HEK293T (cell line): ENCODE measurements at regions not wholly inside any gene's neighbourhood (a gene's known extent, or its start where the extent isn't known, plus 50 kb on each side); places are given as distances from the start of the nearest gene placed in this dataset.
"Not testable (repeated sequence)": the region's sequence is repeated elsewhere in the genome, so short reads cannot be mapped to it uniquely, and the experiment has no call there.

ENCODE experiments used
- CTCF ChIA-PET: fragments of 350-600 bp; formaldehyde crosslinking; extraction: SDS; loops from one replicate; lab custom pipeline; 2021; ENCODE audit warnings: antibody characterized with exemption, inconsistent platforms; lab: Yijun Ruan, JAX
- POLR2A ChIA-PET: fragments of 350-600 bp; formaldehyde crosslinking; extraction: SDS; loops from one replicate; lab custom pipeline; 2020; ENCODE audit warnings: antibody characterized with exemption, inconsistent platforms; lab: Yijun Ruan, JAX
- DNase-seq: peaks from one replicate; pipeline ENCODE4 v3.0.0; 2012; ENCODE audit warnings: mixed read lengths; ENCODE audit errors: extremely low spot score
- ARNT ChIP-seq: fragments of 450-650 bp; IDR thresholded peaks from 2 replicates; pipeline ENCODE4 v1.6.1; 2017; ENCODE audit warnings: mild to moderate bottlenecking
- BHLHE40 ChIP-seq: fragments of 450-650 bp; IDR thresholded peaks from 2 replicates; pipeline ENCODE4 v1.6.1; 2016; ENCODE audit warnings: mild to moderate bottlenecking, moderate library complexity, borderline replicate concordance
- CTBP1 ChIP-seq: fragments of 450-650 bp; IDR thresholded peaks from 2 replicates; pipeline ENCODE4 v1.6.1; 2016; ENCODE audit warnings: borderline replicate concordance
- ELF4 ChIP-seq: fragments of 450-650 bp; IDR thresholded peaks from 2 replicates; pipeline ENCODE4 v1.6.1; 2017; ENCODE audit warnings: antibody characterized with exemption
- FOXA1 ChIP-seq: fragments of 450-650 bp; IDR thresholded peaks from 2 replicates; pipeline ENCODE4 v1.6.1; 2016; ENCODE audit warnings: mild to moderate bottlenecking
- FOXK2 ChIP-seq: fragments of 450-650 bp; IDR thresholded peaks from 2 replicates; pipeline ENCODE4 v1.6.1; 2016; ENCODE audit warnings: mild to moderate bottlenecking
- FOXM1 ChIP-seq: fragments of 450-650 bp; IDR thresholded peaks from 2 replicates; pipeline ENCODE4 v1.6.1; 2017; ENCODE audit warnings: mild to moderate bottlenecking, borderline replicate concordance
- HDGF ChIP-seq: fragments of 450-650 bp; IDR thresholded peaks from 2 replicates; pipeline ENCODE4 v1.6.1; 2017; ENCODE audit warnings: antibody characterized with exemption, borderline replicate concordance
- L3MBTL2 ChIP-seq: fragments of 450-650 bp; conservative IDR thresholded peaks from 2 replicates; pipeline ENCODE4 v1.6.1; 2016; ENCODE audit warnings: mild to moderate bottlenecking
- LEF1 ChIP-seq: fragments of 450-650 bp; IDR thresholded peaks from 2 replicates; pipeline ENCODE4 v1.6.1; 2017; ENCODE audit warnings: mild to moderate bottlenecking, borderline replicate concordance
- NFRKB ChIP-seq: fragments of 450-650 bp; IDR thresholded peaks from 2 replicates; pipeline ENCODE4 v1.6.1; 2016; ENCODE audit warnings: mild to moderate bottlenecking, moderate library complexity
- SP1 ChIP-seq: fragments of 450-650 bp; IDR thresholded peaks from 2 replicates; pipeline ENCODE4 v1.6.1; 2017
- SUZ12 ChIP-seq: fragments of 450-650 bp; IDR thresholded peaks from 2 replicates; pipeline ENCODE4 v1.6.1; 2016; ENCODE audit warnings: mild to moderate bottlenecking
- TARDBP ChIP-seq: fragments of 450-650 bp; IDR thresholded peaks from 2 replicates; pipeline ENCODE4 v1.6.1; 2016
- ZNF384 ChIP-seq: fragments of 450-650 bp; IDR thresholded peaks from 2 replicates; pipeline ENCODE4 v1.6.1; 2016
- TF ChIP-seq, protein P1 (sequence below): fragments of 450-650 bp; IDR thresholded peaks from 2 replicates; pipeline ENCODE4 v1.6.1; 2016

DNA sequence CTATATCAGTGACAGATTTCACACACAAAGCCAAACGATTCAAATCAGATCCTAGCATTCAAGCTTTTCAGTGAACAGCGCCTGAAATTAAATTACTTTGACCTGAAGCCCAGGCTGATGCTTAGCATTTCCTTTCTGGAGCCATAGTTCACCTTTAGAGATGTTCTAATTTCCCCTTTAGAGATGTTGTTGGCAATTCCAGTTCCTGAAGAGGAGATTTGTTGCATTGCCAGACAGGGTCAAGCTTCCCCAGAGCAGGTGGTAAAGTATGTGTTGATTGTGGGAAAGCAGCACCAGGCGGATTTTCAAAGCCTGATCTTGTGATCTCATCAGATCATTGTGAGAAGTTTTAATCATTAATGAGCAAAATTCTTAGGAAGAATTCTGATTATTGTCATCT, 609.8 kb upstream of the KLF12 start:
- ChIA-PET CTCF (no interaction called here), POLR2A (no interaction called here)
- no peak for TF ChIP-seq SUZ12
- TF ChIP-seq ARNT: no peak
- no peak for TF ChIP-seq HDGF
- no peak for TF ChIP-seq ELF4
- no peak for TF ChIP-seq TARDBP
- no peak for TF ChIP-seq FOXA1
- TF ChIP-seq, protein P1, sequence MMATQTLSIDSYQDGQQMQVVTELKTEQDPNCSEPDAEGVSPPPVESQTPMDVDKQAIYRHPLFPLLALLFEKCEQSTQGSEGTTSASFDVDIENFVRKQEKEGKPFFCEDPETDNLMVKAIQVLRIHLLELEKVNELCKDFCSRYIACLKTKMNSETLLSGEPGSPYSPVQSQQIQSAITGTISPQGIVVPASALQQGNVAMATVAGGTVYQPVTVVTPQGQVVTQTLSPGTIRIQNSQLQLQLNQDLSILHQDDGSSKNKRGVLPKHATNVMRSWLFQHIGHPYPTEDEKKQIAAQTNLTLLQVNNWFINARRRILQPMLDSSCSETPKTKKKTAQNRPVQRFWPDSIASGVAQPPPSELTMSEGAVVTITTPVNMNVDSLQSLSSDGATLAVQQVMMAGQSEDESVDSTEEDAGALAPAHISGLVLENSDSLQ: no peak
- TF ChIP-seq NFRKB: no peak
- TF ChIP-seq SP1: no peak
- TF ChIP-seq FOXM1: no peak
- no peak for TF ChIP-seq ZNF384
- TF ChIP-seq CTBP1: no peak
- TF ChIP-seq L3MBTL2: no peak
- TF ChIP-seq BHLHE40: no peak
- TF ChIP-seq LEF1: no peak
- TF ChIP-seq FOXK2: no peak
- no peak for DNase-seq

DNA sequence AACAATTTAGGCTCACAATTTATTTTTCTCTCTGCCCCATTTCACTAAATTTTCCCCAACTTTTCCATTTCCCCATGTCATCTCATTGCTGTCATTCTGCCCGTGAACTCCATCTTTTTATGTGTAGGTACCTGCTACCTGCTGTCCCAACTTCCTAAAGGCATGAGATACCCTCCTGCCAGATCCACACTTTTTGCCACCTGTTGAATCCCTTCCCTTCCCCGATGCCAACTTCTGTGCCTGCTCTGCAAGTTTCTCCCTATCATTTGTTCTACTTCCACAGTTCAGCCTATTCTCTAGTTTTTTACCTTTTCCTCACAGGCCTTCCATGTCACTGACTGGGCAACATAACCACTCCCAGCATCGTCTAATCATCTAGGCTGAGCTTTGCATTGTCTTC, 607.5 kb upstream of the KLF12 start:
- TF ChIP-seq L3MBTL2: no peak
- TF ChIP-seq BHLHE40: no peak
- TF ChIP-seq SP1: no peak
- TF ChIP-seq FOXM1: no peak
- TF ChIP-seq ZNF384: no peak
- TF ChIP-seq, protein P1: no peak
- no peak for TF ChIP-seq FOXA1
- TF ChIP-seq SUZ12: no peak
- no peak for TF ChIP-seq ARNT
- no peak for TF ChIP-seq LEF1
- no peak for TF ChIP-seq CTBP1
- no peak for TF ChIP-seq ELF4
- TF ChIP-seq FOXK2: no peak
- no peak for TF ChIP-seq TARDBP
- no peak for TF ChIP-seq HDGF
- POLR2A ChIA-PET: no interaction called here
- CTCF ChIA-PET: interaction anchor here (0.6 kb wide), 1 partner anchor 25 kb away, joined by 3 read pairs; no protein-coding TSS in a partner anchor
- no peak for DNase-seq

DNA sequence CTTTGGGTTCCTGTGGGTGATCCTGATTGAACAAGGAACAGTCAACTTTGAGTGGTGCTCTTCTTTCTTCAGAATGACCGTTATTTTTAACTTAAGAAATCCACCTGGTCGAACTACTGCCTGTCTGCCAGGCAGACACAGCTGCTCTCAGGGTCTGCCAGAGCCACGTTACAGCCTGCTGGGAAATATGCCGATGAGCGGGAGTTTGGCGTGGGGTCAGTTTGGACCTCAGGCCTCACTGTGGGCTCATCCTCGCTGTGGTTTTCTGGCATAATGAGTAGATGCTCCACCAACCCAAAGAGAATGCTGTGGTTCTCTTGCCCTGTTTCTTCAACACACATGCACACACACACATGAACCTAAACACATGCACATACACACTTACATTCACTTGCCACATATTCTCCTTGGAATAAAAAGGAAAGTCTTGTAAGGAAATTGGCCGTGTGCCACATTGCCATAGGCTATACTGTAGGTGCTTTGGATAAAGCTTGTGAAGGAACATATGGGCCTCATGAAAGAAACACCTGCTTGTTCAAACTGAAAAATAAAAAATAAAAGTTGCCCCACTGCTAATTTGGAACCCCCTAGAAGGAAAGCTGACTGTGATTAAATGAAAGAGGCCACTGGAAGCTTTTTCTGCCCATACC, 598.7 kb upstream of the KLF12 start:
- ChIA-PET CTCF (no interaction called here), POLR2A (no interaction called here)
- no peak for DNase-seq
- TF ChIP-seq FOXA1 (no peak), L3MBTL2 (no peak), FOXK2 (no peak), HDGF (no peak), FOXM1 (no peak), TARDBP (no peak), ELF4 (no peak), CTBP1 (no peak), ARNT (no peak)
- TF ChIP-seq, protein P1: no peak

DNA sequence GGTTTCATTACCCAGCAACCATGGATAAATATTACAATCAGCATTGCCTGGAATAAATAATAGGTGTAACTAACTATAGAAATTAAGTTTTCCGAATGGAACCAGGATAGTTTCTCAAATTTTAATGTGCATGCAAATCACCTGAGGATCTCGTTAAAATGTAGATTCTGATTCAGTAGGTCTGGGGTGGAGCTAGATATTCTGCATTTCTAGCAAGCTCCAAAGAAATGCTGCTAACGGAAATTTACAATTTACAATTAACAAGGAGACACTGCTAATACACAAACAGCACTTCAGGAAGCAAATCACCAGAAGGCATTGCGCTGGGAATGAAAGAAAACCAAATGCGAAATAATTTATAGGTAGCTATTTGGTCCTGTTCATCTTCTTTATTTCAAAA, 597.5 kb upstream of the KLF12 start:
- no peak for TF ChIP-seq CTBP1
- no peak for TF ChIP-seq NFRKB
- no peak for TF ChIP-seq FOXK2
- TF ChIP-seq FOXM1: no peak
- TF ChIP-seq TARDBP: no peak
- TF ChIP-seq LEF1: no peak
- TF ChIP-seq, protein P1: no peak
- no peak for TF ChIP-seq ELF4
- TF ChIP-seq HDGF: no peak
- TF ChIP-seq SP1: no peak
- TF ChIP-seq BHLHE40: no peak
- no peak for TF ChIP-seq ZNF384
- TF ChIP-seq FOXA1: no peak
- TF ChIP-seq SUZ12: no peak
- POLR2A ChIA-PET: no interaction called here
- DNase-seq: no peak
- CTCF ChIA-PET: no interaction called here

DNA sequence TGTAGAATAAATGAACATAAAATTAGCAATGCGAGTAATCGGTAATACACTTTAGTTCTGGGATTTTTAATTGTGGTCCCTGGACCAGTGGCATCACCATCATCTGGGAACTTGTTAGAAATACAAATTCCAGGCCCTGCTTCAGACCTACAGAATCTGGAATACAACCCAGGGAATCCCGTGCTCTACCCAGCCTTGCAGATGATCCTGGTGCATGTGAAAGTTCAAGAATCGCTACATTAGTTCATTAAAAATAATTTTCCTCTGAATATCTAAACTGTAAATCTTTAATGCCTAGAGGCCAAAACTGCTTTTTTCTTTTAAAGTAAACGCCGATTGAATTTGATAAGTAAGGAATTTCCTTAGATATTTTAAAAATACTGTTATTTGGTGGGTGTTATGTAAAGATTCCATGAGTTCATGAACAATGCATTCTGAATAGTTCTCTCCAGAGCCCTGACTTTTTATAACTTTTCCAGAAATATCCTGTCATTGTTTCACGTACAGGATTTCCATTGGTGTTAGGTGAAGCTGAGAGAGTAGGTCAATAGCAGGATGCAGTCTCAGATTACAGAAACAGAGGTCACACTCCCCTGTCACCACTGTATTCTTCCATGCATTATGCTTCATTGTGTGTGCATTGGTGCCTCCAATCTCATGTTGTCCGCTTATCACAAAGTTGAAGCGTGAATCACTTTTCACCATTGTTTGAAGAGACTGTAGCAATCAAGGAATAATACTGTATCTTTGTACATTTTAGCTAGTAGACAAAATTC, 596.5 kb upstream of the KLF12 start:
- DNase-seq: no peak
- CTCF ChIA-PET: no interaction called here

DNA sequence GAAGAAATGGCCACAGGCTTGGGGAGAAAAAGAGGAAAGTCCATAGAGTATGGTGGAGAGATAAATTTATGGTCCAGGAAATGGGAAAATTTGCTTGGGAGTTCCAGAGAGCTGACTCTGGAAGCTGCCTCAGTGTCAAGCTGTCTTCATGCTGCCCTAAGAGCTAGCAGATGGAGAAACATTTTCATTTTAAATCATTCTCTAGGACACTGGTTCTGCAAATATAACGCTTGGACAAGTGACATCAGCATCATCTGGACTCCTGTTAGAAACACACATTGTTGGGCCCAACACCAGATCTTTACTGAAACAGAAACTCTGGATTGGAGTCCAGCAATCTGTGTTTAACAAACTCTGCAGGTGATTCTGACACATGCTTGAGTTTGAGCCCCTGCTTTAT, 592.0 kb upstream of the KLF12 start:
- CTCF ChIA-PET: no interaction called here
- no peak for TF ChIP-seq SUZ12
- TF ChIP-seq LEF1: no peak
- TF ChIP-seq FOXA1: no peak
- no peak for TF ChIP-seq FOXM1
- TF ChIP-seq FOXK2: no peak
- no peak for TF ChIP-seq ELF4
- no peak for TF ChIP-seq L3MBTL2
- TF ChIP-seq, protein P1: no peak
- TF ChIP-seq BHLHE40: no peak
- DNase-seq: no peak
- POLR2A ChIA-PET: no interaction called here

More for the DNA sequence above, 596.5 kb upstream of the KLF12 start:
- no peak for TF ChIP-seq BHLHE40
- POLR2A ChIA-PET: no interaction called here

DNA sequence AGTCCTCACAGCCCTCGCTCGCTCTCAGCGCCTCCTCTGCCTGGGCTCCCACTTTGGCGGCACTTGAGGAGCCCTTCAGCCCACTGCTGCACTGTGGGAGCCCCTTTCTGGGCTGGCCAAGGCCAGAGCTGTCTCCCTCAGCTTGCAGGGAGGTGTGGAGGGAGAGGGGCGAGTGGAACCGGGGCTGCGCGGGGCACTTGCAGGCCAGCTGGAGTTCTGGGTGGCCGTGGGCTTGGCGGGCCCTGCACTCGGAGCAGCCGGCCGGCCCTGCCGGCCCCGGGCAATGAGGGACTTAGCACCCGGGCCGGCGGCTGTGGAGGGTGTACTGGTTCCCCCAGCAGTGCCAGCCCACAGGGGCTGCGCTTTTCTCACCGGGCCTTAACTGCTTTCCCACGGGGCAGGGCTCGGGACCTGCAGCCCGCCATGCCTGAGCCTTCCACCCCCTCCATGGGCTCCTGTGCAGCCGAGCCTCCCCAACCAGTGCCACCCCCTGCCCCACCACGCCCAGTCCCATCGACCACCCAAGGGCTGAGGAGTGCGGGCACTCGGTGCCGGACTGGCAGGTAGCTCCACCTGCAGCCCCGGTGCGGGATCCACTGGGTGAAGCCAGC, 584.1 kb upstream of the KLF12 start:
- POLR2A ChIA-PET, CTCF ChIA-PET, DNase-seq: not testable (repeated sequence)
